22Rv1 (cell line): ENCODE measurements at regions not wholly inside any gene's neighbourhood (a gene's known extent, or its start where the extent isn't known, plus 50 kb on each side); places are given as distances from the start of the nearest gene placed in this dataset.

Experiments
- H3K27ac ChIP-seq: fragments of 450-650 bp; 2 replicates; pipeline ENCODE4 v1.5.1; 2017
- ZFX ChIP-seq: fragments of 450-650 bp; IDR thresholded peaks from 2 replicates; pipeline ENCODE4 v1.6.1; 2017; ENCODE audit warnings: antibody characterized with exemption, borderline replicate concordance
- TF ChIP-seq, protein P1 (sequence below): fragments of 450-650 bp; IDR thresholded peaks from 2 replicates; pipeline ENCODE4 v1.5.1; 2017; ENCODE audit warnings: mild to moderate bottlenecking

DNA sequence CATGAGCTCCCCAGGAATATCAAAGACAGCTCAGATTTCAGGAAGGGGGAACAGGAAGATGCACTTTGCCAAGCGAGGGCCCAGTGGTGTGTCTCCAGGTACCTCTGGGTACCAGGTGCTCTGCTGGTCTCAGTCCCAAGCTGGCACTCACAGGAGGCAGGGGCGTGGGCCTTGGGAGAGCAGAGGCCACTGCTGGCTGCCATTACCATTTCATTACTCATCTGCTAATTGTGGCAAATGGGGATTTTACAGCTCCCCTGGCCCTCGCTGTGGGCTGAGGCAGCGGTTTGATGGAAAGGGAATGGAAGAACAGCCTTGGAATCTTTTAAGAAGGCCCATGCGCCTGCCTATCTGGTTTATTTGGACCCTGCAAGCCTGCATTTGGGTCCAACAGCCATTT lies 192.0 kb upstream of the NAV2 start:
- no peak for TF ChIP-seq ZFX
- TF ChIP-seq, protein P1, sequence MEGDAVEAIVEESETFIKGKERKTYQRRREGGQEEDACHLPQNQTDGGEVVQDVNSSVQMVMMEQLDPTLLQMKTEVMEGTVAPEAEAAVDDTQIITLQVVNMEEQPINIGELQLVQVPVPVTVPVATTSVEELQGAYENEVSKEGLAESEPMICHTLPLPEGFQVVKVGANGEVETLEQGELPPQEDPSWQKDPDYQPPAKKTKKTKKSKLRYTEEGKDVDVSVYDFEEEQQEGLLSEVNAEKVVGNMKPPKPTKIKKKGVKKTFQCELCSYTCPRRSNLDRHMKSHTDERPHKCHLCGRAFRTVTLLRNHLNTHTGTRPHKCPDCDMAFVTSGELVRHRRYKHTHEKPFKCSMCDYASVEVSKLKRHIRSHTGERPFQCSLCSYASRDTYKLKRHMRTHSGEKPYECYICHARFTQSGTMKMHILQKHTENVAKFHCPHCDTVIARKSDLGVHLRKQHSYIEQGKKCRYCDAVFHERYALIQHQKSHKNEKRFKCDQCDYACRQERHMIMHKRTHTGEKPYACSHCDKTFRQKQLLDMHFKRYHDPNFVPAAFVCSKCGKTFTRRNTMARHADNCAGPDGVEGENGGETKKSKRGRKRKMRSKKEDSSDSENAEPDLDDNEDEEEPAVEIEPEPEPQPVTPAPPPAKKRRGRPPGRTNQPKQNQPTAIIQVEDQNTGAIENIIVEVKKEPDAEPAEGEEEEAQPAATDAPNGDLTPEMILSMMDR = no peak
- no peak overlapping the region for H3K27ac ChIP-seq

DNA sequence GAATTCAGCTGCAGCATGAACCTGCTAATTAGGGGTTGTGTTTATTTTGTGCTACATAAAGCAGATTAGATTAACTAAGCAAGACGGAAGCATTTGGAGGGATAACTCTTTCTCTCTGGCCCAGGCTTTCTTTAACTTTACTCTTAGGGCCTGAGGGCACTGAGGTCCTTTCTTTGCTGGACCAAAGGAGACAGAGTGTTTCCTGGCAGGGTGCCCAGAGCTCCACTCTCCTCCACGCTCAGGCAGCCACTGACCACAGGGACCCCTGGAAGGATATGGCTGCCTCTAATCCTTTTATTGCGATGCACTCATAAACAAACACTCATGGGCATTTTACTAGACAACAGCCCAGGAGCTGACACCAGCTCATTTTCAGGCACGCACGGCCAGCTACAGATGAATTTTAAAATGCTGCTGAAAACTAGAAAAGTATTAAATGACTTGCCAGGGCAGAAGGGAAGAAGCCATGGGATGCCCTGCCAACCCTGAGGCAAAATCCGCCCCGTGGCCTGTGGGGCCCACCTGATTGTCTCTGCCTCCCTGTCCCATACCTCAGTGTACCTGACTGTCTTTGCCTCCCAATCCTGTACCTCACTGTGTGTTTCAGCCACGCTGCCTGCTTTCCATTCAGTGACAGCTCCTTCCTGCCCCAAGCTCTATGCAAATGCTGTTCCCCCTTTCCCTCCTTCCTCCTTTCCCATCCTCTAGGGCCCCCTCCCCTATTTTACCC lies 192.6 kb upstream of the NAV2 start:
- TF ChIP-seq, protein P1 = no peak
- TF ChIP-seq ZFX = no peak
- no peak overlapping the region for H3K27ac ChIP-seq

DNA sequence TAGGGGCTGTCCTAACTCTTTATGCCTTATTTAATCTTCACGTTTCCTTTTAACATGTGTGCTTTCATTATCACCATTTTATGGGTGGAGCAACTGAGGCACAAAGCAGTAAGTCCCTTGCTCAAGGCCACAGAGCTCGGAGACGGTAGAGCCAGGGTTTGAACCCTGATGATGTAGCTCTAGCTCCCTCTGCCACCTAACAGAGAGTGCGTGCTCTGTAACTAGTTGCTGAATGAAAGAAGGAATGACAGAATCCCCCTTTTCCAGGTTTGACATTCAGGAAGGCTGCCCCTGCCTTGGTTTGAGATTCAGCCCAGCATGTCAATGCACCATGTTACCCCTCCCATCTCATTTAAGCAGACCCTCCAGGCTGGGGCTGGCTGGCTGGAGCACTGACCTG lies 193.3 kb upstream of the NAV2 start:
- H3K27ac ChIP-seq = no peak overlapping the region
- TF ChIP-seq ZFX = no peak
- TF ChIP-seq, protein P1 = no peak

DNA sequence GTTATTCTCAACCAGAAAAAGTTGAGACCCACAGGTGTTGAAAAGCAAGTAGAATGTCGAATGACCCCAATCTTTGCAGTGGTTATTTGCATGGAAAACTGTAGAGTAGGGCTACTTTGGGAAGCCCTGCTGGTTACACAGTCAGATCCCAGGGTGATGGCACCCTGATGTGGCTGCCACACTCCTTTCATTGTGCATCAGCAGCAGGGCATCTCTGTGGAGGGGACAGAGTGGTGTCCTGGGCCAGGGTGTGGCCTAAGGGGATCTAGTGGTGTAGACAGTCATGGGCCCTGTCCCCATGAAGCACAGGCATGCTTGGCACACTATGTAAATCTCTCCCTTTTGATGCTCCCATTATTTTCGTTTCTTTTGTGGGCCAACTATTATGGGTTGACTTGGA lies 199.4 kb upstream of the NAV2 start:
- no peak overlapping the region for H3K27ac ChIP-seq
- no peak for TF ChIP-seq ZFX
- TF ChIP-seq, protein P1 = no peak

DNA sequence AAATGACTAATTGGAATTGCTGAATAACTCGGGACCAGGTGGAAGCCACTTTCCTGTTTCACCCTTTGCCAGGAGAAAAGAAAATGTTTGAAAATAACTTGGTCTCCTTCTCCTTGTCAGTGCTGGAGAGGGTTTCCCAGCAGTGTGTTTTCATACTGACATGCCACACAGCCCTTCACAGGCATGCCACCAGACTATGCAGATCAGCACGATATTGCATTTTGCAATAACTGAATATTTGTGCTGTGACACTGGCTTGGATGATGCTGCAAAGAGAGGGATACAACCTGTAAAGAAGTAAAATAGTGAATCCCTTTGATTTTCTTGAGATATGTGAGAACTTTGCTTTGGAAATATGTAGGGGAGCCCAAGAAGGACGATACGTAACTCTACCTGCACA lies 200.0 kb upstream of the NAV2 start:
- H3K27ac ChIP-seq = no peak overlapping the region
- no peak for TF ChIP-seq ZFX
- TF ChIP-seq, protein P1 = no peak

DNA sequence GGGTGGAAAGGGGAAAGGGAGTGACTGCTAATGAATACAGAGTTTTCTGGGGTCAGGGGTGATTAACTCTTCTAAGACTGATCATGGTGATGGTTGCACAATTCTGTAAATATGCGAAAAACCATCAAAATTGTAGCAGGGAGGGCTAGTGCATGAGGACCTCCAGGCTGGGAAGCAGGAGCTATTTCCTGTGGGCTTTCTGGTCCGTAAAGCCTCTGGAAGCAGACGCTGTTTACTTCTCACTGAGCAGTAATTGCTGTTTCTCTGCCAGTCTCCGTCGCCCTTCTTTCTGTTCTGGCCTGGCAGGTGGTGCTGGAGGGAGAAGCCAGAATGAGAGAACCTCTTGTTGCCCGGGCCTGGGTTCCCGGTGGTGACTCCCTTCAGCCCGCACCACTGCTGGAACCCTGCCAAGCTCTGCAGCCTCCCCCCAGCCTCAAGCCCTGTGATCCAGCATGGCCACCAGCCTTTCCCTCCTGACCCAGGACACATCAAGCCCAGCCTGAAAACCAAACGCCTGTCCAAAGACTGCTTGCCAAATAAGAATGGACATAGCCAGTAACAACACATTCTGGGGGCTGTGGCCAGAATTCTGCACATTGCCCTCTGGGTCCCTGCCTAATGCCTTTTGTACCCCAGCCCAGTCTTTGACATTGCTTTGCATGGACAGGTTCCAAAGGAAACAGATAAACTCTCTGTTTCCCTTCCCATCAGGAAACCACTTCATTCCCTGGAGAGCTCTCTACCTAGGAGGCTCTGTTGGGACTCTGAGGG lies 201.0 kb upstream of the NAV2 start:
- no peak for TF ChIP-seq ZFX
- TF ChIP-seq, protein P1 = no peak
- H3K27ac ChIP-seq = no peak overlapping the region

DNA sequence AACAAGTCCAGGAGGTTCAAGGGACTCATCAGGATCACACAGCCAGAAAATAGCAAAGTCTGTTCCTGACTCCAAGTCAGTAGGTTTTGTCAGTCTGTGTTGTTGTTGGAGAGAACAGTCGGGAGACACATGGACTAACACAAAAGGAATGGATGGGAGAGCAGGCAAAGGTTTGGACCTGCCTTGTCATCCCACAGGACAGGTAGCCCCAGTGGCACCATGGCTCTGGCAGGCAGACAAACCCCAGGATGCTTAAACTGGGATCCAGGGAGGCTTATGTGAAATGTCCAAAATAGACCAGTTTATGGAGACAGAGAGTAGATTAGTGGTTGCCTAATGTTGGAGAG lies 201.6 kb upstream of the NAV2 start:
- H3K27ac ChIP-seq = no peak overlapping the region
- TF ChIP-seq, protein P1 = no peak
- no peak for TF ChIP-seq ZFX
